Ishikawa (cell line): ENCODE measurements at regions not wholly inside any gene's neighbourhood (a gene's known extent, or its start where the extent isn't known, plus 50 kb on each side); places are given as distances from the start of the nearest gene placed in this dataset.

Source experiments
- CEBPB ChIP-seq: IDR thresholded peaks from 2 replicates; pipeline ENCODE4 v1.6.1; 2012
- CREB1 ChIP-seq: IDR thresholded peaks from 2 replicates; pipeline ENCODE4 v1.6.1; 2012; ENCODE audit warnings: low read depth
- EGR1 ChIP-seq: IDR thresholded peaks from 2 replicates; pipeline ENCODE4 v1.6.1; 2012
- EP300 ChIP-seq: IDR thresholded peaks from 2 replicates; pipeline ENCODE4 v1.6.1; 2012; ENCODE audit warnings: borderline replicate concordance
- FOXM1 ChIP-seq: IDR thresholded peaks from 2 replicates; pipeline ENCODE4 v1.6.1; 2012; ENCODE audit warnings: low read depth, borderline replicate concordance
- NFIC ChIP-seq: IDR thresholded peaks from 2 replicates; pipeline ENCODE4 v1.6.1; 2012
- RAD21 ChIP-seq: IDR thresholded peaks from 2 replicates; pipeline ENCODE4 v1.6.1; 2012; ENCODE audit warnings: low read depth
- TAF1 ChIP-seq: IDR thresholded peaks from 2 replicates; pipeline ENCODE4 v1.6.1; 2012; ENCODE audit warnings: low read depth, mild to moderate bottlenecking
- TCF12 ChIP-seq: IDR thresholded peaks from 2 replicates; pipeline ENCODE4 v1.6.1; 2012; ENCODE audit warnings: low read depth
- TEAD4 ChIP-seq: IDR thresholded peaks from 2 replicates; pipeline ENCODE4 v1.6.1; 2012
- YY1 ChIP-seq: IDR thresholded peaks from 2 replicates; pipeline ENCODE4 v1.6.1; 2012; ENCODE audit warnings: low read depth
- ZBTB7A ChIP-seq: IDR thresholded peaks from 2 replicates; pipeline ENCODE4 v1.6.1; 2012; ENCODE audit warnings: low read depth
- TF ChIP-seq, protein P1 (sequence below): IDR thresholded peaks from 2 replicates; pipeline ENCODE4 v1.6.1; 2012
- TF ChIP-seq, protein P2 (sequence below): IDR thresholded peaks from 2 replicates; pipeline ENCODE4 v1.6.1; 2012
- TF ChIP-seq, protein P3 (sequence below): IDR thresholded peaks from 2 replicates; pipeline ENCODE4 v1.6.1; 2012; ENCODE audit warnings: low read depth, mild to moderate bottlenecking

DNA sequence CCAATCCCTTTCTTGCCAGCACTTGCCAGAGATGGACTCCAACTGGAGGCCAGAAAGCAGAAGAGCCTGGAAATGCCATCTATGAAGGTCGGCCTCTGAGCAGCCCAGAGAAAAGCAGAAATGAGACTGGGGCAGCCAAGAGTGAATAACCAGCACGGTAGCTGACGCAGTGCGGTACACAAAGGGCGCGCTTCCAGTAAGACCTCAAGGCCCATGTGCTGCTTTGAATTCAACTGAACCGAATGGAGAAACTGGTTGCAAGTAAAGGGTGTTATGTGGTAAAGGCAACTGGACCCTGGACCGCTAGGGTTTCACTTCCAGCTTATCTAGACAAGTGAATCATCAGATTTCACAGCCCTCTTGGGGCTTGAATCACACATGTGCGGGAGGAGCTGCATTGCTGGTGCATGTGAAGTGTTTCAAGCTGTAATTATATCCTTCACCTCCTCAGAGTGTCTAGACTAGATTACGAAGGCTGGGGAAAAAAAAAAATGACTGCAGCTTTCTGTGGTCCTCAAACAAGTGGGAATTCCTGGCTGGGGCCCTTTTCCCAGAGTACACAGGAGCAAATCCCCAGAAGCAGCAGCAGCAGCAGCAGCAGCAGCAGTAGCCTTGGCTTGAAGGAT, 128.9 kb downstream of the CCDC34 start:
- TF ChIP-seq EGR1 (no peak), EP300 (no peak), NFIC (no peak), CREB1 (no peak), FOXM1 (no peak), TCF12 (no peak)
- TF ChIP-seq, protein P1, sequence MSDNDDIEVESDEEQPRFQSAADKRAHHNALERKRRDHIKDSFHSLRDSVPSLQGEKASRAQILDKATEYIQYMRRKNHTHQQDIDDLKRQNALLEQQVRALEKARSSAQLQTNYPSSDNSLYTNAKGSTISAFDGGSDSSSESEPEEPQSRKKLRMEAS: no peak
- TF ChIP-seq, protein P2, sequence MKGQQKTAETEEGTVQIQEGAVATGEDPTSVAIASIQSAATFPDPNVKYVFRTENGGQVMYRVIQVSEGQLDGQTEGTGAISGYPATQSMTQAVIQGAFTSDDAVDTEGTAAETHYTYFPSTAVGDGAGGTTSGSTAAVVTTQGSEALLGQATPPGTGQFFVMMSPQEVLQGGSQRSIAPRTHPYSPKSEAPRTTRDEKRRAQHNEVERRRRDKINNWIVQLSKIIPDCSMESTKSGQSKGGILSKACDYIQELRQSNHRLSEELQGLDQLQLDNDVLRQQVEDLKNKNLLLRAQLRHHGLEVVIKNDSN: no peak

DNA sequence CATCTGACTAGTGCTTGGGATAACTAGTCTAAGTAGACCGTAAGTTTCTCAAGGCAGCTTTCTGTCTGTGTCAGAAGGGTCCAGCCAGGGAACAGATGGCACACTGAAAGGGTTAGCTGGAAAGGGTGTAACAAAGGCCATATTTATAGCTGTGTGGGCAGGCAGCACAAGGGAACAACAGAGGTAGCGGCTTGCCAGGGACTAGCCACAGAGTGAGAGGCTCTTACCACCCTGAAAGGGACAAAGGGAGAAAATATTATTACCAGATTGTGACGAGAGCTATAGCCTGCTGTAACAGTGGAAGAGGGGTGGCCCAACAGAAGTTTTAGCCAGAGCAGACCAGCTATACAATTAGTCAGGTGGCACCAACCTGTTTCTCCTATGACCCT, 129.4 kb downstream of the CCDC34 start:
- TF ChIP-seq, protein P1: no peak
- TF ChIP-seq TAF1 (no peak), NFIC (no peak), RAD21 (no peak), TCF12 (no peak), ZBTB7A (no peak), FOXM1 (no peak), EP300 (no peak), CREB1 (no peak)
- TF ChIP-seq, protein P2: no peak
- TF ChIP-seq, protein P3, sequence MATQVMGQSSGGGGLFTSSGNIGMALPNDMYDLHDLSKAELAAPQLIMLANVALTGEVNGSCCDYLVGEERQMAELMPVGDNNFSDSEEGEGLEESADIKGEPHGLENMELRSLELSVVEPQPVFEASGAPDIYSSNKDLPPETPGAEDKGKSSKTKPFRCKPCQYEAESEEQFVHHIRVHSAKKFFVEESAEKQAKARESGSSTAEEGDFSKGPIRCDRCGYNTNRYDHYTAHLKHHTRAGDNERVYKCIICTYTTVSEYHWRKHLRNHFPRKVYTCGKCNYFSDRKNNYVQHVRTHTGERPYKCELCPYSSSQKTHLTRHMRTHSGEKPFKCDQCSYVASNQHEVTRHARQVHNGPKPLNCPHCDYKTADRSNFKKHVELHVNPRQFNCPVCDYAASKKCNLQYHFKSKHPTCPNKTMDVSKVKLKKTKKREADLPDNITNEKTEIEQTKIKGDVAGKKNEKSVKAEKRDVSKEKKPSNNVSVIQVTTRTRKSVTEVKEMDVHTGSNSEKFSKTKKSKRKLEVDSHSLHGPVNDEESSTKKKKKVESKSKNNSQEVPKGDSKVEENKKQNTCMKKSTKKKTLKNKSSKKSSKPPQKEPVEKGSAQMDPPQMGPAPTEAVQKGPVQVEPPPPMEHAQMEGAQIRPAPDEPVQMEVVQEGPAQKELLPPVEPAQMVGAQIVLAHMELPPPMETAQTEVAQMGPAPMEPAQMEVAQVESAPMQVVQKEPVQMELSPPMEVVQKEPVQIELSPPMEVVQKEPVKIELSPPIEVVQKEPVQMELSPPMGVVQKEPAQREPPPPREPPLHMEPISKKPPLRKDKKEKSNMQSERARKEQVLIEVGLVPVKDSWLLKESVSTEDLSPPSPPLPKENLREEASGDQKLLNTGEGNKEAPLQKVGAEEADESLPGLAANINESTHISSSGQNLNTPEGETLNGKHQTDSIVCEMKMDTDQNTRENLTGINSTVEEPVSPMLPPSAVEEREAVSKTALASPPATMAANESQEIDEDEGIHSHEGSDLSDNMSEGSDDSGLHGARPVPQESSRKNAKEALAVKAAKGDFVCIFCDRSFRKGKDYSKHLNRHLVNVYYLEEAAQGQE: no peak

DNA sequence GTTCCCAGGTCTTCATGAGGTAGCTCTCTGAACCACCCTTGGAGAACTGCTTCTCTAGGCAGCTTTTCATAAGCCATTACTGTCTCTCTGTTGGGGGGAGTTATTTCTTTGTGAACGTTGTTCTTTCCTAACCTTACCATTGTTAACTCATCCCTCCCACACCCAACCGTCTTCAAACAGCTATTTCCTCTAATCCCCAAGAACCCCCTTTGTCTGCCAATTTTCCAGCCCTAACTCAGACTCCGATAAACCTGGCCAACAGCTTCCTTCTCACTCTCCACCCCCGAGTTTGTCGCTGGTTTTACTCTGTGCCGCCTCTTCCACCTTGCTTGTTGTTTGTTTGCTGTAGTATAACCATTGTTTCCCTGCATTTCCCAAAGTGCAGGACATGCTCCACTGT, 131.5 kb downstream of the CCDC34 start:
- TF ChIP-seq, protein P1: no peak
- TF ChIP-seq NFIC (no peak), TEAD4 (no peak)

DNA sequence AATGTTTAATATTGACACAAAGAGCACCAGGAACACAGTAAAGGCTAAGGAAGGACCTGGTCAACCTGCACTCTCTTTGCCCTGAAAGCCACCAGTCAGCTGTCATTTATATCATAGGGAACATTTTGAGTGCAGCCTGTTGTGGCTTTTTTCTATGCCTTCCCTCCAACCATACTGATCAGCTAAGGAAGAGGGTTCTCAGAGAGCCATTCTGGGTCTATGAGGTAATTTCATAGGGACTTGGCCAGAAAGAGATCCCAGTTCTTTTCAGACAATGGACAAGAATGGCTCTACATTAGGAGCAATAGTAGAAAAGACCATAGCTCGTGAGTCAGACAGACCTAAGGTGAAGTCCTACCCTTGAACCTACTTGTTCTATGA, 132.8 kb downstream of the CCDC34 start:
- TF ChIP-seq TCF12 (no peak), CREB1 (no peak), FOXM1 (no peak), TEAD4 (no peak), RAD21 (no peak), TAF1 (no peak), YY1 (no peak), NFIC (no peak), EGR1 (no peak), ZBTB7A (no peak)
- TF ChIP-seq, protein P2: no peak
- TF ChIP-seq, protein P1: no peak

DNA sequence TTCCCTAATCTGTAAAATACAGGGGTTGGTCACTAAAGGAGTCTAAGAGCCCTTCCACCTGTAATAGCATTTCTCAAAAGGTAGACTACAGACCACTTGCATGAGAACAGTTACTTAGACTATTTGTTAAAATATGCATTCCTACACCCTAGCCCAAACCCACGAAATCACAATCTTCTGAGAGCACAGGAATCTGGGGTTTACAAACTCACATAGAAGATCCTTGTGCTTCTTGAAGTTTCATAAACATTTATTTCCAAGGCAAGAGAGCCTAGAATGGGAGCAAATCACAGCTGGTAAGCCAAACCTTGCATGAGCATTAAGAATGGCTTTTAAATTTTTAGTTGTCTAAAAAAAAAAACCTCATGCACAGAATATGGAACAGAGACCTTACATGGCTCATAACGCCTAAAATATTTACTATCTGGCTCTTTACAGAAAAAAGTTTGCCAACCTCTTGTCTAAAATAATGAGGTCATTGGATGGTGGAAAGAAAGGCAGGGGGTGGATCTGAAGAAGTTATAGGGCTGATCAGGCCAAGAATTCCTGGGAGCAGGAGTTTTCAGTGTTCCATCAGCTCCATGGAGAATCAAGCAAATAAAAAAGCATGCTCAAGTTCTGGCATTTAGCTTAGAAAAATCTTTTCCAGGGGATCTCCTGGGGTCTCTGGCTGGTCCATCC, 133.4 kb downstream of the CCDC34 start:
- TF ChIP-seq CEBPB (no peak), FOXM1 (no peak), YY1 (no peak), TAF1 (no peak), EGR1 (no peak), TEAD4 (no peak), RAD21 (no peak), EP300 (no peak), NFIC (no peak), CREB1 (no peak), TCF12 (no peak)
- TF ChIP-seq, protein P3: no peak
- TF ChIP-seq, protein P2: no peak
- TF ChIP-seq, protein P1: no peak
